Astrocyte of the spinal cord (primary cell): ENCODE measurements at regions not wholly inside any gene's neighbourhood (a gene's known extent, or its start where the extent isn't known, plus 50 kb on each side); places are given as distances from the start of the nearest gene placed in this dataset.
"Not testable (repeated sequence)": the region's sequence is repeated elsewhere in the genome, so short reads cannot be mapped to it uniquely, and the experiment has no call there.

Experiments used
- DNase-seq: peaks from one replicate; pipeline ENCODE4 v3.0.0; 2011; ENCODE audit warnings: low read depth, low spot score
- H3K4me3 ChIP-seq: 2 replicates; pipeline ENCODE4 v1.5.1; 2011; ENCODE audit warnings: low read depth, mild to moderate bottlenecking, low read length, moderate library complexity
- CTCF ChIP-seq: IDR thresholded peaks from 2 replicates; pipeline ENCODE4 v1.5.1; 2012; ENCODE audit warnings: low read depth, mild to moderate bottlenecking, low read length, inconsistent platforms
- in situ Hi-C: cut with HindIII; loops from 2 replicates; pipeline ENCODE4 v1.10.0; 2017; ENCODE audit warnings: low sequenced_read_pairs

- in situ Hi-C loops = no loop called here
- no peak overlapping the region for H3K4me3 ChIP-seq
- DNase-seq = no peak
- no peak for TF ChIP-seq CTCF
These were observed 111.4 kb upstream of the TSPAN8 start for GRCh38 chr12:71269281-71269598.

DNA sequence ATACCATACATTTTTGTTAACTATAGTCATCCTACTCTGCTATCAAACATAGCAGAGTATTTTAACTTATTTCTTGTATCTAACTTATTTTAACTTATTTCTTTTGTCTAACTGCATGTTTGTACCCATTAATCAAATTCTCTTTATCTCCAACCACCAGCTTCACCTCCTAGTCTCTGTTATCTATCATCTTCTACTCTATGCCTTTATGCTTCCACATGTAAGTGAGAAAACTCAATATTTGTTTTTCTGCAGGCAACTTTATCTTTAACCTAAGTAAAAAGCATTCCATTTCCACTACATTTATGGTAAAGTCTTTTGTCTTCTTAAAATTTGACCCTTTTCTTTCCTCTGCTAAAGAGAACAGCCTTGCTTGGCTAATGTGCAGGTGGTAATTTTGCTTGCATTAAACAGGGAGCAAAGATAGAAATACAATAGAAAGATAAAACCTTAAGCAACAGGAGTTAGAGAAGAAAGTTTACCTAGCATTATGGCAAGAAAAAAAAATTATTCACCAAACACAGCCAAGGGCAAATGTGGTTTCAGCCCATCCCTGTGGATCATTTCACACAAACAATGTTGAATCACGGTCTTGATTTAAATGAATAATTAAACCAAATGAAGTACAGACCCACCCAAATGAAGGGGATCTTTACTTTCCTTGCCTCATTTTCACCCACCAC lies 110.9 kb upstream of the TSPAN8 start:
- no peak overlapping the region for H3K4me3 ChIP-seq
- in situ Hi-C loops = no loop called here
- TF ChIP-seq CTCF = no peak
- no peak for DNase-seq

- in situ Hi-C loops = no loop called here
- TF ChIP-seq CTCF = no peak
- DNase-seq = no peak
- no peak overlapping the region for H3K4me3 ChIP-seq
These were observed 108.8 kb upstream of the TSPAN8 start for GRCh38 chr12:71266606-71267005.

- H3K4me3 ChIP-seq, DNase-seq, in situ Hi-C loops: not testable (repeated sequence)
These were observed 107.9 kb upstream of the TSPAN8 start for GRCh38 chr12:71265731-71266130.

DNA sequence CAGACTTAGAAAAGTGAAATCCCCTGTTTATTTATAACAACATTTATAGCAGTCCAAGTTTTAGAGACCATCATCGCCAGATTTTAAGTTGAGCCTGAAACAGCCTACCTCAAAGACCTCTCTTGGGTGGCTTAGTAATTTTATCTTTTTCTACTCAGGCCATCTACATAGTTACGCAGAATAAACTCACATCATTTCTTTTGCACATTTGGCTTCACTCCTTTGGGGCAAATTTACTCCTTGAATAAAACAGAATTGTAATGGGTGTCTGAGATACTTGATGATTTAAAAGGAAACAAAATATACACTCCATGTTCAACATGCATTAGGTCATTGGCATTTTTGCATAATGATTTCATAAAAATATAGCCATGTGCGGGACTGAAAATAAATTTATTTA lies 104.7 kb upstream of the TSPAN8 start:
- TF ChIP-seq CTCF = no peak
- DNase-seq = no peak
- no peak overlapping the region for H3K4me3 ChIP-seq
- in situ Hi-C loops = no loop called here

GRCh38 chr12:71252473-71252872 lies 94.7 kb upstream of the TSPAN8 start:
- DNase-seq = no peak
- H3K4me3 ChIP-seq = no peak overlapping the region
- no peak for TF ChIP-seq CTCF
- in situ Hi-C loops = no loop called here

GRCh38 chr12:71250166-71250565 lies 92.4 kb upstream of the TSPAN8 start:
- H3K4me3 ChIP-seq = no peak overlapping the region
- TF ChIP-seq CTCF = no peak
- DNase-seq = no peak
- in situ Hi-C loops = no loop called here
